ENCODE measurements at regions not wholly inside any gene's neighbourhood (a gene's known extent, or its start where the extent isn't known, plus 50 kb on each side); places are given as distances from the start of the nearest gene placed in this dataset.

DNA sequence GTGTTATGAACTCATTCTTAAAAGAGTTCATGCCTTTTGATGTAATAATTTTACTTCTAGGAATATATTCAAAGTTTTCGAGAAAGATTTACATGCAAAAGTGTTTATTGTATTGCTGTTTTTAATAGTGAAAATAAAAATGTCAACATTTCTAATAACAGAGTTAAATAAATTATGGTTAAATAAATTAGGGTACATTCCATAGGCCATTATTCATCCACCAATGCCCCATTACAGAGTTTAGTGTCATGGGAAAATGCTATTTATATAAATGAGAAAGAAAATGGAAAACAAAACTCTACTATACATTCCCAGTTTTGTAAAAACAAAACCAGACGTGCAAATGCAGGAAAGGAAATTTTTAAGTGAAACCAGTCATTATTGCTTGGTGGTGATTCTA is 538.1 kb upstream of the TBL1XR1 start:
- TF ChIP-seq, protein P1, sequence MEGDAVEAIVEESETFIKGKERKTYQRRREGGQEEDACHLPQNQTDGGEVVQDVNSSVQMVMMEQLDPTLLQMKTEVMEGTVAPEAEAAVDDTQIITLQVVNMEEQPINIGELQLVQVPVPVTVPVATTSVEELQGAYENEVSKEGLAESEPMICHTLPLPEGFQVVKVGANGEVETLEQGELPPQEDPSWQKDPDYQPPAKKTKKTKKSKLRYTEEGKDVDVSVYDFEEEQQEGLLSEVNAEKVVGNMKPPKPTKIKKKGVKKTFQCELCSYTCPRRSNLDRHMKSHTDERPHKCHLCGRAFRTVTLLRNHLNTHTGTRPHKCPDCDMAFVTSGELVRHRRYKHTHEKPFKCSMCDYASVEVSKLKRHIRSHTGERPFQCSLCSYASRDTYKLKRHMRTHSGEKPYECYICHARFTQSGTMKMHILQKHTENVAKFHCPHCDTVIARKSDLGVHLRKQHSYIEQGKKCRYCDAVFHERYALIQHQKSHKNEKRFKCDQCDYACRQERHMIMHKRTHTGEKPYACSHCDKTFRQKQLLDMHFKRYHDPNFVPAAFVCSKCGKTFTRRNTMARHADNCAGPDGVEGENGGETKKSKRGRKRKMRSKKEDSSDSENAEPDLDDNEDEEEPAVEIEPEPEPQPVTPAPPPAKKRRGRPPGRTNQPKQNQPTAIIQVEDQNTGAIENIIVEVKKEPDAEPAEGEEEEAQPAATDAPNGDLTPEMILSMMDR (conservative IDR thresholded peaks at IDR 0.05; ENCODE audit: low read depth, low read length), result no peak
- TF ChIP-seq EZH2 (IDR thresholded peaks at IDR 0.05; ENCODE audit: borderline replicate concordance, low read depth, low read length, poor library complexity, severe bottlenecking), result no peak

All from A673 (cell line).